ENCODE measurements at regions not wholly inside any gene's neighbourhood (a gene's known extent, or its start where the extent isn't known, plus 50 kb on each side); places are given as distances from the start of the nearest gene placed in this dataset.

DNA sequence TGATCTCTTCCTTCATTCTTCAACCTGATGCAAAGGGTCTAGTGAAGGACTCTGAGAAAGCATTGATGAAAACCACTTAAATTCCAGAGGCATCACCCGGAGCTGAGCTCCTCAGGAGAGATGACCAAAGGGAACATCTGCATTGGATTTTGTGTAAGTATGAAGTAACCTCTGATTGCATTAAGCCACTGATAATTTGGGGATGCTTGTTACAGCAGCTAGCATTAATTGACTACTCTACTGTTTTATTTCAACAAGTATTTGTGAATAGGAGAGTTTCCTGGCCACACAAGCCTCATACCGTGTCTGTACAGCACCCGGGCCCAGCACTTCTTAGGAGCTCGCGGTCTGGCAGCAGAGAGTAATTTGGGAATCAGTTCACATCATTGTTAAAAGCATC, 250.7 kb upstream of the POU3F1 start:
- ChIA-PET POLR2A (no interaction called here), CTCF (no interaction called here)
- DNase-seq (no peak), ATAC-seq (no peak)
- Mint-ChIP-seq H3K4me3 (no peak overlapping the region), H3K27me3 (ENCODE audit: low read depth) (peaks cover 48% of the 10 kb centered on the region), H3K4me1 (ENCODE audit: low read depth) (no peaks in the 10 kb centered on the region), H3K9me3 (ENCODE audit: insufficient read depth) (no peaks in the 10 kb centered on the region), H3K36me3 (ENCODE audit: low read depth) (no peaks in the 10 kb centered on the region), H3K27ac (no peak overlapping the region)

DNA sequence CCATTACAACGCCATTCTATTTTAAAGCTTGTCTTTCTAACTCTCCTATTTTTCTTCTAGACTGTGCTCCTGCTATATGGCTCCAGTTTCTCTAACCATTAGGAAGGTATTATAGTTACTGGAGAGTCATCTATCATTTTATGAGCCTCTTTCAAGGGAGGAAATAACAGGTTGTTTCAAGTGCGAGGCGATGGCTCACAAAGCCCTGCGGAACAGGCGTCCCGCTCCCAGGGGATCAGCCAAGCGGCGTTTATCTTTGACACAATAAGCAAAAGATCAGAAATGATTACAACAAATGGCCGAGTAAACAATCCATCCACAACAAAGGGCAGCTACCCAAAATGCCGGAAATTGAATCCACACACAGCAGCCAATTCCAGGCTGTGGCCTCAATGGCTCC, 249.5 kb upstream of the POU3F1 start:
- no peaks in the 10 kb centered on the region for H3K4me1 Mint-ChIP-seq (ENCODE audit: low read depth)
- H3K4me3 Mint-ChIP-seq = no peak overlapping the region
- DNase-seq (no peak), ATAC-seq (no peak)
- H3K36me3 Mint-ChIP-seq (ENCODE audit: low read depth) = no peaks in the 10 kb centered on the region
- ChIA-PET POLR2A (no interaction called here), CTCF (no interaction called here)
- peaks cover 55% of the 10 kb centered on the region for H3K27me3 Mint-ChIP-seq (ENCODE audit: low read depth)
- no peaks in the 10 kb centered on the region for H3K9me3 Mint-ChIP-seq (ENCODE audit: insufficient read depth)
- H3K27ac Mint-ChIP-seq = no peak overlapping the region

DNA sequence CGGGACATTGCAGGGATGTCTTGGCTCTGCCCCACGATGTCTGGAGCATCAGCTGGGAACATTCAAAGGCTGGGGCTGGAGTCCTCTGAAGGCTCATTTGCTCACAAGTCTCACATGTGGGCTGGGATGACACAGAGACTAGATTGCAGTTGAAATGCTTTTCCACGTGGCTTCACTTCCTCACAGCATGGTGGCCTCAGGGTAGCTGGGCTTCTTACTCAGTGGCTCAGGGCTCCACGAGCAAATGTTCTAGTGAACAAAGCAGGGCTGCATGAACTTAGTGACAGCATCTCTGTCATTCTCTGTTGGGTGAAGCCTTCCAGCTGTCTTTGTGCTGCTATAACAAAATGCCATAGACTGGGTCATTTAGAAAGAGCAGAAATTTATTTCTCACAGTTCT, 247.0 kb upstream of the POU3F1 start:
- Mint-ChIP-seq H3K36me3 (ENCODE audit: low read depth) (no peaks in the 10 kb centered on the region), H3K4me3 (no peak overlapping the region), H3K4me1 (ENCODE audit: low read depth) (no peaks in the 10 kb centered on the region), H3K9me3 (ENCODE audit: insufficient read depth) (no peaks in the 10 kb centered on the region), H3K27ac (no peak overlapping the region), H3K27me3 (ENCODE audit: low read depth) (peaks cover 62% of the 10 kb centered on the region)
- ATAC-seq (no peak), DNase-seq (no peak)
- ChIA-PET POLR2A (no interaction called here), CTCF (no interaction called here)

DNA sequence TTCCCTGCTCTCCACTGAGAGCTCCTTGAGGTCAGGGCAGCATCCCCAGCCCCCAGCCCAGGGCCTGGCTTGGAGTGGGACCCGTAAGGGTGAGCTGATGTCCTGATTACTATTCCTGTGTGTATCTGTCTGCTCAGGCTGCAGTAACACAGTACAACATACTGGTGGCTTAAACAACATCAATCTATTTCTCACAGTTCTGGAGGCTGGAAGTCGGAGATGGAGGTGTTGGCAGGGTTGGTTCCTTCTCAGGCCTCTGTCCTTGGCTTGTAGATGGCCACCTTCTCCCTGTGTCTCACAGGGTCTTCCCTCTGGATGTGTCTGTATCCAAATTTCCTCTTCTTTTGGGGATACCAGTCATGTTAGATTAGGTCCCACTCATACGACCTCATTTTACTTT, 246.4 kb upstream of the POU3F1 start:
- ATAC-seq = no peak
- no peak overlapping the region for H3K27ac Mint-ChIP-seq
- no peaks in the 10 kb centered on the region for H3K4me1 Mint-ChIP-seq (ENCODE audit: low read depth)
- H3K27me3 Mint-ChIP-seq (ENCODE audit: low read depth) = peaks cover 57% of the 10 kb centered on the region
- DNase-seq = no peak
- no peak overlapping the region for H3K4me3 Mint-ChIP-seq
- CTCF ChIA-PET = no interaction called here
- POLR2A ChIA-PET = no interaction called here
- no peaks in the 10 kb centered on the region for H3K9me3 Mint-ChIP-seq (ENCODE audit: insufficient read depth)
- H3K36me3 Mint-ChIP-seq (ENCODE audit: low read depth) = no peaks in the 10 kb centered on the region

DNA sequence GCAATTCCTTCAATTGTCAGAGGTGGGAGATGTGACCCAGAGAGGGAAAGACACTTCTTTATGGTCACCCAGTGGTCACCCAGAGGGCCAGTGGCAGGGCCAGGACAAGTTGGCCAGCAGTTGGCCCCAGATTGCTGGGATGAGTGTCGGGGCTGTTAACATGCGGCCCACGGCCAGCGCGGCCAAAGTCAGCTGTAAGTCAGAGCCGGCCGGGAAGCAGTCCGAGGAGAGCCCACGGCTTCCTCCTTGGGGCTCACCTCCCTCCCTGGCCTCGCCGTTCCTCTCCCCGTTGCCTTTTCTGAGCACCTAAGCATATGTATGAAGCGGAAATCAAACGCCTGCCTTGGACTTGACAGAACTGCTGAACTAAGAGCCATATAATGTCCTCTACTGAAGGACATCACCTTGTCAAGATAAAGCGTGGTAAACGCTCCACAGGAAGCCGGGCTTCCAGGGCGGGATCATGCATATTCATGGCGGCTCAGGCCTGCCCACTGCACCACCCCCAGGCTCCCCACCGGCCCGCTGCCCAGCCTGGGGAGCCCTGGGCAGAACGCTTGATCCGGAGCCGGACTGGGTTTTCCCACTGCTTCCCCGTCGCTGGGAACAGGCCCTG, 245.4 kb upstream of the POU3F1 start:
- Mint-ChIP-seq H3K27me3 (ENCODE audit: low read depth) (peaks cover 58% of the 10 kb centered on the region), H3K36me3 (ENCODE audit: low read depth) (no peaks in the 10 kb centered on the region), H3K4me1 (ENCODE audit: low read depth) (no peaks in the 10 kb centered on the region), H3K4me3 (no peak overlapping the region), H3K27ac (no peak overlapping the region), H3K9me3 (ENCODE audit: insufficient read depth) (no peaks in the 10 kb centered on the region)
- POLR2A ChIA-PET = no interaction called here
- DNase-seq (no peak), ATAC-seq (no peak)
- CTCF ChIA-PET = no interaction called here

DNA sequence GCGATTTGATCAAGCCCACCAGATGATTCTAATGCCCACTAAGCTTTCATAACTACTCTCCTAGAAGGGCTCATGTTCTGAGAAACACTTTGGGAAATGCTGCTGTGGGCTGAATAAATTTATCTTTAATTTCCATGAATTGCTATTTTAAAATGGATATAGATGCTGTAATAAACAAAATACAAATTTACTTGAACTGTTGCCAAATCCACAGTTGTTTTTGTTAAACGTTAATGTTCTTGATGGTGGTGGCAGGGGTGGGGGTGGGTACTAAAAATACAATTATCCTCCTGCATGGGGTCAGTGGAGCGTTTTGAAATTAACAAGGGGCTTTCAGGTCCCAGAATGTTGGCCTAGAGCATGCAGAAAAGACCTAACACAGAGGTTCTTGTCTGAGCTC, 244.7 kb upstream of the POU3F1 start:
- DNase-seq = no peak
- no peaks in the 10 kb centered on the region for H3K4me1 Mint-ChIP-seq (ENCODE audit: low read depth)
- no peak overlapping the region for H3K4me3 Mint-ChIP-seq
- ChIA-PET POLR2A (no interaction called here), CTCF (no interaction called here)
- no peaks in the 10 kb centered on the region for H3K9me3 Mint-ChIP-seq (ENCODE audit: insufficient read depth)
- H3K27me3 Mint-ChIP-seq (ENCODE audit: low read depth) = peaks cover 53% of the 10 kb centered on the region
- ATAC-seq = no peak
- H3K36me3 Mint-ChIP-seq (ENCODE audit: low read depth) = no peaks in the 10 kb centered on the region
- no peak overlapping the region for H3K27ac Mint-ChIP-seq

DNA sequence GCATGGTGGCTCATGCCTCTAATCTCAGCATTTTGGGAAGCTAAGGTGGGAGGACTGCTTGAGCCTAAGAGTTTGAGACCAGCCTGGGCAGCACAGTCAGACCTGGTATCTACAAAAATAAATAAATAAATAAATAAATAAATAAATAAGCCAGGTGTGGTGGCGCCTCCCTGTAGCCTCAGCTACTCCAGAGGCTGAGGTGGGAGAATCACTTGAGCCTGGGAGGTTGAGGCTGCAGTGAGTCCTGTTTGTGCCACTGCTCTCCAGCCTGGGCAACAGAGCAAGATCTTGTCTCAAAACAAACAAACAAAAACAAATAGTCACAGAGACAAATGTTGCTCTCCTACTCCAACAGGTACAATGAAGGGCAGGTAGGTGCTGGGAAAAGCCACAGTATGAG, 242.4 kb upstream of the POU3F1 start:
- Mint-ChIP-seq H3K27me3 (ENCODE audit: low read depth) (peaks cover 39% of the 10 kb centered on the region), H3K4me3 (no peak overlapping the region), H3K27ac (no peak overlapping the region), H3K36me3 (ENCODE audit: low read depth) (no peaks in the 10 kb centered on the region), H3K4me1 (ENCODE audit: low read depth) (no peaks in the 10 kb centered on the region), H3K9me3 (ENCODE audit: insufficient read depth) (no peaks in the 10 kb centered on the region)
- no peak for DNase-seq
- ATAC-seq = no peak
- POLR2A ChIA-PET = no interaction called here
- CTCF ChIA-PET = no interaction called here

DNA sequence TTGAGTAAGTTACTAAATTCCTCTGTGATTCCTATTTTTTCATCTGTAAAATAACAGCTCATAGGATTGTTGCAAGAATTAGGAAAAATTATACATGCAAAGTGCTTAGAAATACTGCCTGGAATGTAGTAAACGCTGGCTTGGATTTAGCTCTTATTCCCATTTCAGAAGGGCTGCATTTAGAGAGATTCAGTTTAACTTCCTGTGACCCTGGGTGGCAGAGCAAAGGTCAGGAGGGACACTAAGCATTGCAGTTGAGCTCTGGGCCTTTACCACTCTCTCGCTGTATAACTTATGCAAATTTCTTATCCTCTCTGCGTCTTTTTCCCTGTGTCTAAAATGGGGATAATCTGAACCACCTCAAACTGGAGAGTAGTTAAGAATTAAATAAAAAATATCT, 241.0 kb upstream of the POU3F1 start:
- H3K27me3 Mint-ChIP-seq (ENCODE audit: low read depth) = peaks cover 29% of the 10 kb centered on the region
- no peaks in the 10 kb centered on the region for H3K4me1 Mint-ChIP-seq (ENCODE audit: low read depth)

DNA sequence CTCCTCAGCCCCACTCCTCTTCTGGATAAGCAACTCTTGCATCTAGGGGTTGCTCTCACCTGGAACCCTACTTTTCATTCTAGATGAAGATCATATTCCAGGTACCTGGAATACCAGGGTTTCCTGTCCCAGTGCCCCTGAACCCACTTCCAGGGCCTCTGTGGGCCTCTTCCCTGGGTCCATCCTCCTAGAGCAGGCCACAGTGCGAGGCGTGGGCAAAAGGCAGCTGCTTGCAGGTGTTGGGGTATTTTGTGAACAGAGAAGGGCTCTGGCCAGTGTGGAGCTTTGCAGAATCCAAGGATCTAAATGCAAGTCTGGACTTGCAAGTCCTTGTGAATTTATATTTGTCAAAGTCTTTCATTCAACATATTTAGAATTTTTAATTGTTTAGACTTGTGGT, 240.4 kb upstream of the POU3F1 start:
- H3K9me3 Mint-ChIP-seq (ENCODE audit: insufficient read depth) = no peaks in the 10 kb centered on the region
- DNase-seq = no peak
- CTCF ChIA-PET = no interaction called here
- no peak overlapping the region for H3K27ac Mint-ChIP-seq
- H3K4me1 Mint-ChIP-seq (ENCODE audit: low read depth) = no peaks in the 10 kb centered on the region
- no peak for ATAC-seq
- H3K36me3 Mint-ChIP-seq (ENCODE audit: low read depth) = no peaks in the 10 kb centered on the region
- no peak overlapping the region for H3K4me3 Mint-ChIP-seq
- POLR2A ChIA-PET = no interaction called here
- peaks cover 29% of the 10 kb centered on the region for H3K27me3 Mint-ChIP-seq (ENCODE audit: low read depth)

More for the DNA sequence above, 241.0 kb upstream of the POU3F1 start:
- H3K36me3 Mint-ChIP-seq (ENCODE audit: low read depth) = no peaks in the 10 kb centered on the region
- no peak for ATAC-seq
- no peaks in the 10 kb centered on the region for H3K9me3 Mint-ChIP-seq (ENCODE audit: insufficient read depth)
- no peak overlapping the region for H3K4me3 Mint-ChIP-seq
- ChIA-PET POLR2A (no interaction called here), CTCF (no interaction called here)
- DNase-seq = no peak
- no peak overlapping the region for H3K27ac Mint-ChIP-seq

DNA sequence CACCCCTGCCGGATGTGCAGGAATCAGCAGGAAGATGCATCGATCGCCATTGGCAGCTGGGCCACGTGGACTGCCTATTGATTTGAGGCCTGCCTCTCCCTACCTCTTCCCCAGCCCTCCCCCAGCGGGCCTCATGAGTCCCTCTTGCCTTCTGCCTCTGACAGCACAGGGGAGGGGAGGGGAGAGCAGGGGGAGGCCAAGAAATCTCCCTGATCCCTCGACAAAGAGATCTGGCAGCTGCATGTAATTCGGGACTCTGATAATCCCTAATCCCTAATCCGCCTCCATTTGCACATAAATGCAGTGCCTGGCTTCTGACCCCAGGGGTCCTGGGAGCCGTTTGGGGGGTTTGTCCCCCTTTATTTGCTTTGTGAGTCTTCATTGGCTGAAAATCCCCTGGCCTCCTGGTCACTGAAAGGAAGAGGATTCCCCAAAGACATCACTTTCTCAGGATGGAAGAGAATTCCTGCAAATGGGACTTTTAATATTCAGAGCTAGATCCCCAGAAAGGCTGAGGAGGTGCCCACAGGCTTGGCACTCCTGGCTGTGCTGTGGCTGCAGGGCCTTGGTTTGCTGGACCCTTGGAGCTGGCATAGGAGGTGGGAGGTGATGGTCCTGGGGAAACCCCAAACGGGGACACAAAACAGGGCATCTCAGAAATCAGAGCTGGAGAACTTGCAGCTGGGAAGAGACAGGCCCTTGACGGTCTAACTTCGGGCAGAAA, 239.4 kb upstream of the POU3F1 start:
- no peak for DNase-seq
- Mint-ChIP-seq H3K9me3 (ENCODE audit: insufficient read depth) (no peaks in the 10 kb centered on the region), H3K27ac (no peak overlapping the region), H3K27me3 (ENCODE audit: low read depth) (peaks cover 19% of the 10 kb centered on the region), H3K4me3 (no peak overlapping the region), H3K36me3 (ENCODE audit: low read depth) (no peaks in the 10 kb centered on the region), H3K4me1 (ENCODE audit: low read depth) (no peaks in the 10 kb centered on the region)
- no peak for ATAC-seq
- ChIA-PET POLR2A (no interaction called here), CTCF (no interaction called here)

DNA sequence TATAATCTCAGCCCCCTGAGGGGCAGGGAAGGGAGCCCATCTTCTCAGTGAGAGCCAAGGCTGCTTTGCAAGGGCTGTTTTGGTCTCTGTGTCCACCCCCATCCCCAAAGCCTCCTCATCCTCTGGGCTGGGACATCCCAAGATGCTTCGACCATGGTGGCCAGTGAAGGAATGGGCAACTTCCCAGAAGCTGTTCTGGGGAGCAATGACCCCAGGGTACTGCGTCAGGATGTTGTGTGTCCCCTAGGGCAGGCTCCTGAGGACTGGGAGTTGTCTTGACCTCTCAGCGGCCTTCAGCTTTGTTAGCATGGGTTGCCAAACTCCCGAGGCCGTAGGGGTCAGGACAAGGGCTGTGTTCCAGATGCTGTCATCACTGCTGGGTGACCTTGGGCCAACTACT, 238.4 kb upstream of the POU3F1 start:
- no peaks in the 10 kb centered on the region for H3K36me3 Mint-ChIP-seq (ENCODE audit: low read depth)
- DNase-seq (no peak), ATAC-seq (no peak)
- H3K4me3 Mint-ChIP-seq = no peak overlapping the region
- H3K4me1 Mint-ChIP-seq (ENCODE audit: low read depth) = no peaks in the 10 kb centered on the region
- CTCF ChIA-PET = no interaction called here
- no peak overlapping the region for H3K27ac Mint-ChIP-seq
- POLR2A ChIA-PET = no interaction called here
- H3K9me3 Mint-ChIP-seq (ENCODE audit: insufficient read depth) = peaks cover under 1% of the 10 kb centered on the region
- H3K27me3 Mint-ChIP-seq (ENCODE audit: low read depth) = peaks cover 12% of the 10 kb centered on the region

DNA sequence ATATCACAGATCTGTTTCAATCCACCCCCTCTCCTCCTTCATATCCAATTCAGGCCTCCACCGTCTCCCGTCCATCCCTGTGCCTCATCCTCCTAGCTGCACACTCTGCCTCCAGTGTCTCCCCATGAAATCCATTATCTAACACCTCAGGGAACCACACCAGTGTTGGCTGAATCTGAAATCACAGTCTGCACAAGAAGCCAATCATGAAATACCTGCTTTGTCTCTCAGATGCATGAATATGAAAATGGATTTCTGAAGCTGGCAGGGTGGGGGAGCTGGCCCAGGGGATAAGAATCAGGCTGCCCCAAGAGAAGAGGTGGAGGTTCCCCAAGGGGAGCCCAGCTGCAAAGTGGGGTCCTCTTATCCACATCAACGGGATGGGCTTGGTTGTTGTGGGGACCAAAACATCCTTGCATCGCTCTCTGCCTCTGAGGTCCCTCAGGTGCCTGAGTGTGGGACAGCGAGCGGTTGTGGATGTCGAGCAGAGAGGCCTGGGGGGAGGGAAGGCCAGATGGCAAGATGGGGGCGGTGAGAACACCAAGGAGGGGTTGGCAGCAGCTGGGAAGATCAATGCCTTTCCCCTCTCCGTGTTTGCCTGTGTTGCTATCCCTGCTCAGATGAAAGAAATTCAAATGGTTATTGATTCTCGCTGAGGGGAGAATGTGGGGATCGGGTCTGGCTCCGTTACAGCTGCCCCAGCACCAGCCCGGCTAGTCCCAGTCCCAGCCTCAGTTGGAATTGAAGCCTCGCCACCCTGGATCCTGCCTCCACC, 237.3 kb upstream of the POU3F1 start:
- H3K27ac Mint-ChIP-seq = no peak overlapping the region
- H3K27me3 Mint-ChIP-seq (ENCODE audit: low read depth) = peaks cover 7% of the 10 kb centered on the region
- H3K4me1 Mint-ChIP-seq (ENCODE audit: low read depth) = no peaks in the 10 kb centered on the region
- H3K4me3 Mint-ChIP-seq = no peak overlapping the region
- ATAC-seq = no peak
- ChIA-PET POLR2A (no interaction called here), CTCF (no interaction called here)
- DNase-seq = peak; percentile 1
- H3K36me3 Mint-ChIP-seq (ENCODE audit: low read depth) = no peaks in the 10 kb centered on the region
- H3K9me3 Mint-ChIP-seq (ENCODE audit: insufficient read depth) = peaks cover 9% of the 10 kb centered on the region
